ENCODE measurements at regions not wholly inside any gene's neighbourhood (a gene's known extent, or its start where the extent isn't known, plus 50 kb on each side); places are given as distances from the start of the nearest gene placed in this dataset.
A peak's percentile ranks its signal among the peaks of the same experiment; 100 is the strongest.

DNA sequence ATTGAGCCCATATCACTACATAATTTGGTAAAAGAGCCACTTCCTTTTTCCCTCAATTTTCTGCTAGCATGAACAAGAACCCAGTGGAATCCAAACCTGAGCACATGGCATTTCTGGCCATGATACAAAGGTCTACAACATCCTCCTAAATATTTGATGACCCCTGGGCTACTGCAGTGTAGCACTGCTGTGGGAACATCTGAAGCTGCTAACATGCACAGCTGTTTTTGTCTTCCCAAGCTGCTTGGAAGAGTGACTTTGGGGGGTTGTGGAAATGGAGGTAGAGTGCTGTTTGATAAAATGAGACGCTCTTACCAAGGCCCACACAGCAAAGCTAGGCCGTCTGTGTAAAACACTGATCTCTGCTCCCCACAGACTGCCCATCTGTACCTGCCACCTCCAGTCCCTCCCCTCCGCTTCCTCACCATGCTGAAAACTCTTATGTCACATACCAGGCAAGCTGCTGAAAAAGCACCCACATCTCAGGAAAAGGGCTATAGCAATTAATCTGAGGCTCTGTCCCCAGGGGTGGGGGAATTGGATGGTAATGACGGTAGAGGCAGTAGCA is 197.2 kb upstream of the HNRNPA3 start:
- peak in 2 of 6 donors; percentile 39 to 87 for DNase-seq (ENCODE audit: low read depth in 4 of 6, low spot score in 6 of 6)
- WGBS (ENCODE audit: insufficient coverage): 36% methylated on average over 2 of the region's 4 CpGs

DNA sequence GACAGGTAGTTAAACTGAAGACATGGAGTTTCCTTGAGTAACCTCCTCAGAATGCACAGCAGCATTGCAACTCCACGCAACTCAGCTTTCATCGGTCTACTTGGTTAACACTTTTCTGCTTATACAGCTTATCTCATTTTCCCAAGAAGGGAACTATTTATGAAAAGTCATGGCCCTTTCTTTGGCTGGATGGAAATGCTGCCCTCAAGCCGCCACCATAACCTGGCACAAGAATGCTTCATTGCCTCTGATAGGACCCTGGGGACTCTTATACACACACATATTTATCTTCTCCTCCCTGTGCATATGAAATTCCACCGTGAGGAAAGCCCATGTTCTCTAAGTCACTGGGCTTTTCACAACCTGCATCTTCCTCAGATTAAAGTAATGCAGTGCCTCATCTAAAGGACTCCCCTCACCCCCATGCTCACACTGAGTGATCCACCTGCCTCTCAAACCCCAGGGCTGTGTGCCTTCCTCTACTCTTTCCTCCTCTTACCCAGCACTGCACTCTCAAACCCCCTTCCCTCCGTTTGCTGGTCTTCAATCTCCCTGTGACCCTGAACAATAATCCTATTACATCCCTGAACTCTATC is 192.0 kb upstream of the HNRNPA3 start:
- Histone ChIP-seq H3K27ac (ENCODE audit: low read depth, low read length) (no peak overlapping the region), H3K9me3 (ENCODE audit: control insufficient read depth, insufficient read depth, low read length) (no peaks in the 10 kb centered on the region), H3K36me3 (ENCODE audit: control insufficient read depth, insufficient read depth, low read length) (no peaks in the 10 kb centered on the region), H3K27me3 (ENCODE audit: control insufficient read depth, insufficient read depth, low read length) (no peaks in the 10 kb centered on the region), H3K4me3 (ENCODE audit: low read depth, low read length) (no peak overlapping the region), H3K4me1 (ENCODE audit: control insufficient read depth, insufficient read depth, low read length) (no peaks in the 10 kb centered on the region)
- DNase-seq (ENCODE audit: low read depth in 4 of 6, low spot score in 6 of 6): peak in 1 of 6 donors; percentile 34
- 79% methylated on average over 5 of the region's 5 CpGs for WGBS (ENCODE audit: insufficient coverage)

More for the DNA sequence above, 197.2 kb upstream of the HNRNPA3 start:
- Histone ChIP-seq H3K4me1 (ENCODE audit: control insufficient read depth, insufficient read depth, low read length) (no peaks in the 10 kb centered on the region), H3K4me3 (ENCODE audit: low read depth, low read length) (no peak overlapping the region), H3K27ac (ENCODE audit: low read depth, low read length) (no peak overlapping the region), H3K36me3 (ENCODE audit: control insufficient read depth, insufficient read depth, low read length) (no peaks in the 10 kb centered on the region), H3K9me3 (ENCODE audit: control insufficient read depth, insufficient read depth, low read length) (no peaks in the 10 kb centered on the region), H3K27me3 (ENCODE audit: control insufficient read depth, insufficient read depth, low read length) (no peaks in the 10 kb centered on the region)

DNA sequence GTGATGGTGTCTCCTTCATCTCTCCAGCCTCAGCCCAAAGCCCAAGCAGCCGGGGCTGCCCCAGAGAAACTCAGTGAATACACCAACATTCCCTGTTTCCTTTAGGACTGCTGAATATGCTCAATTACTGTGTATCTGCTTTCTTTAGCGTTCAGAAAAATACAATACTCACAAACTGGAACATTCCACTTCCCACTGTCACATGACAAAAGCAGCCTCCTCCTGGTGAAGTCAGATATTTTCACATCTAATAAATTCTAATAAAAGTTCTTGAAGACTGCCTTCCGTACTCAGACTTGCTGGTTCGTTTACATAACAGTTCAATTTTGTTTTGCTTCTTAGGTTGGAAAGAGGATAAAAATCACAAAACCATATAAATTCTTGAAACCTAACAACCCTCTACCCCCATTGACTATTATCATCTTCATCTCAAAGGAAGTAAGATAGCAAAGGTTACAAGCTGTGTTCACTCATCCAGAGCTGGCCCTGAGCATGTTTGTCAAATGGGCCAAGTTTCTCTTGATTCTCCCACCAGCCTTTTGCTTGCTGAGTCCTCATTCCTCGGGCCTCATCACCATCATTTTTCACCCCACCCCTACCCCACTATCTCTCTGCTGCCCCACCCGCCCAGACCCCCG is 190.8 kb upstream of the HNRNPA3 start:
- no peaks in the 10 kb centered on the region for H3K9me3 ChIP-seq (ENCODE audit: control insufficient read depth, insufficient read depth, low read length)
- DNase-seq (ENCODE audit: low read depth in 4 of 6, low spot score in 6 of 6): peak in 1 of 6 donors; percentile 13
- H3K36me3 ChIP-seq (ENCODE audit: control insufficient read depth, insufficient read depth, low read length): no peaks in the 10 kb centered on the region
- WGBS (ENCODE audit: insufficient coverage): 68% methylated on average over 3 of the region's 7 CpGs
- no peaks in the 10 kb centered on the region for H3K27me3 ChIP-seq (ENCODE audit: control insufficient read depth, insufficient read depth, low read length)
- no peak overlapping the region for H3K27ac ChIP-seq (ENCODE audit: low read depth, low read length)
- no peak overlapping the region for H3K4me3 ChIP-seq (ENCODE audit: low read depth, low read length)
- H3K4me1 ChIP-seq (ENCODE audit: control insufficient read depth, insufficient read depth, low read length): no peaks in the 10 kb centered on the region

DNA sequence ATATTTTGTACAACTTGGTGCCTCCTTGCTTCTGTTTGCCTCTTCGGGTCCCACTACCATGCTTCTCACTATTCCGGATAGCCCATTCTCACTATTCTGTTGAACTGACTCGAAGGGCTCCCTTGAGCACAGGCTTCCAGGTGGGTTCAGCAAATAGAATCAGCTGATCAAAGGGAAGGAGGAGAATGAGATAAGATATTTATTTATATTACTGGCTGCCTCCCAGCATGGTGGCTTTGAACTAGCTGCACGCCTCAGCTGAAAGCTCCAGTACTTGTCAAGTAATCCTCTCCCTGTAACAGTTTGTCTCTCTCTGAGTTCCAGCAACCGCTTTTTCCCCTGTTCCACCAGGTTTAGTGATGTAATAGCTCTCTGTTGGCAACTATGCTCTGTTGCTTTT is 187.8 kb upstream of the HNRNPA3 start:
- peak in 2 of 6 donors; percentile 31 to 61 for DNase-seq (ENCODE audit: low read depth in 4 of 6, low spot score in 6 of 6)
- Histone ChIP-seq H3K4me3 (ENCODE audit: low read depth, low read length) (no peak overlapping the region), H3K36me3 (ENCODE audit: control insufficient read depth, insufficient read depth, low read length) (no peaks in the 10 kb centered on the region), H3K27ac (ENCODE audit: low read depth, low read length) (no peak overlapping the region), H3K4me1 (ENCODE audit: control insufficient read depth, insufficient read depth, low read length) (no peaks in the 10 kb centered on the region), H3K27me3 (ENCODE audit: control insufficient read depth, insufficient read depth, low read length) (no peaks in the 10 kb centered on the region), H3K9me3 (ENCODE audit: control insufficient read depth, insufficient read depth, low read length) (no peaks in the 10 kb centered on the region)
- 89% methylated on average over 2 of the region's 5 CpGs for WGBS (ENCODE audit: insufficient coverage)

DNA sequence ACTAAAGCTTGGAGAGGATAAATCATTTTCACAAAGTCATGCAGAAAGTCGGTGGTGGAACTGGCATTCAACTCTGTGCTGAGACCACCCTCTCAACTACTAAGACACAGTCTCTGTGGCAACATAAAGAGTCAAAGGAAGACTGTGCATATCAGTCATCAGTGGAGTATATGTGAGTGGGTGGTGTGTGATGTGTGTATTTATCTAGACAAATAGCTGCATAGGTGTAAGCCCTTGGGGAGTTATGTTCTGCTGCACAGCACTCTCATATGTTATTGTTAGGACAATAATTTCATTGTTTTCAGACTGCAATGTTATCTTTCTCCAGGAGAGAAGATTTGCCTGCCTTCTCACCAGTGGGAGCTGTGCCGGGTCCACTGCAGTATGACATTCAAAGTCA is 186.3 kb upstream of the HNRNPA3 start:
- no peak for DNase-seq (ENCODE audit: low read depth in 4 of 6, low spot score in 6 of 6)
- Histone ChIP-seq H3K9me3 (ENCODE audit: control insufficient read depth, insufficient read depth, low read length) (no peaks in the 10 kb centered on the region), H3K27me3 (ENCODE audit: control insufficient read depth, insufficient read depth, low read length) (no peaks in the 10 kb centered on the region), H3K27ac (ENCODE audit: low read depth, low read length) (no peak overlapping the region), H3K4me1 (ENCODE audit: control insufficient read depth, insufficient read depth, low read length) (peaks cover 11% of the 10 kb centered on the region), H3K36me3 (ENCODE audit: control insufficient read depth, insufficient read depth, low read length) (no peaks in the 10 kb centered on the region), H3K4me3 (ENCODE audit: low read depth, low read length) (no peak overlapping the region)
- no CpG with 5 or more reads among the region's 2 CpGs for WGBS (ENCODE audit: insufficient coverage)

DNA sequence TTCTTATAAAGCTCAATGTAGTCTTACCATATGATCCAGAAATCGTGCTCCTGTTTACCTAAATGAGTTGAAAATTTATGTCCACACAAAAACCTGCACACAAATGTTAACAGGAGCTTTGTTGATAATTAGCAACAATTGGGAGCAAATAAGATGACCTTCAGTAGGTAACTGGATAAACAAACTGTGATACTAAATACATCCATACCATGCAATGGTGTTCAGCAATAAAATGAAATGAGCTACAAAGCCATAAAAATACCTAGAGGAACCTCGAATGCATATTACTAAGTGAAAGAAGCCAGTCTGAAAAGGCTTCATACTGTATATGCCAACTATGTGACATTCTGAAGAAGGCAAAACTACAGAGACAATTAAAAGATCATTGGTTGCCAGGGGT is 185.6 kb upstream of the HNRNPA3 start:
- WGBS (ENCODE audit: insufficient coverage): 60% methylated on average over 1 of the region's 2 CpGs
- Histone ChIP-seq H3K36me3 (ENCODE audit: control insufficient read depth, insufficient read depth, low read length) (no peaks in the 10 kb centered on the region), H3K4me1 (ENCODE audit: control insufficient read depth, insufficient read depth, low read length) (peaks cover 13% of the 10 kb centered on the region), H3K4me3 (ENCODE audit: low read depth, low read length) (no peak overlapping the region), H3K27ac (ENCODE audit: low read depth, low read length) (no peak overlapping the region), H3K9me3 (ENCODE audit: control insufficient read depth, insufficient read depth, low read length) (no peaks in the 10 kb centered on the region), H3K27me3 (ENCODE audit: control insufficient read depth, insufficient read depth, low read length) (no peaks in the 10 kb centered on the region)
- DNase-seq (ENCODE audit: low read depth in 4 of 6, low spot score in 6 of 6): no peak

DNA sequence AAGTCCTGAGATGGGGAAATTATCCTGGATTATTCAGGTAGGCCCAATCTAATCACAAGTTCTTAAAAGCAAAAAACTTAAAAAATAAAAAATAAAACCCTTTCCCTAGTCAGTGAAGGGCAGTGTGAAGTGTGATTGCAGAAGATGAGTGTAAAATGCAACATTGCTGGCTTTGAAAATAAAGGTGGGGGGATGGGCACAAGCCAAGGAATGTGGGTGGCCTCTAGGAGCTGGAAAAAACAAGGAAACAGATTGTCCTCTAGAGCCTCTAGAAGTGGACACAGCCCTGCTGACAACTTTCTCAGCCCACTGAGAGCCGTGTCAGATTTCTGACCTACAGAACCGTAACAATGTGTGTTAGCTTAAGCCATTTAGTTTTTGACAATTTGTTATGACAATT is 184.3 kb upstream of the HNRNPA3 start:
- Histone ChIP-seq H3K4me1 (ENCODE audit: control insufficient read depth, insufficient read depth, low read length) (peaks cover 13% of the 10 kb centered on the region), H3K9me3 (ENCODE audit: control insufficient read depth, insufficient read depth, low read length) (no peaks in the 10 kb centered on the region), H3K36me3 (ENCODE audit: control insufficient read depth, insufficient read depth, low read length) (no peaks in the 10 kb centered on the region), H3K27me3 (ENCODE audit: control insufficient read depth, insufficient read depth, low read length) (no peaks in the 10 kb centered on the region), H3K4me3 (ENCODE audit: low read depth, low read length) (no peak overlapping the region), H3K27ac (ENCODE audit: low read depth, low read length) (no peak overlapping the region)
- no peak for DNase-seq (ENCODE audit: low read depth in 4 of 6, low spot score in 6 of 6)
- WGBS (ENCODE audit: insufficient coverage): 92% methylated on average over 2 of the region's 2 CpGs

DNA sequence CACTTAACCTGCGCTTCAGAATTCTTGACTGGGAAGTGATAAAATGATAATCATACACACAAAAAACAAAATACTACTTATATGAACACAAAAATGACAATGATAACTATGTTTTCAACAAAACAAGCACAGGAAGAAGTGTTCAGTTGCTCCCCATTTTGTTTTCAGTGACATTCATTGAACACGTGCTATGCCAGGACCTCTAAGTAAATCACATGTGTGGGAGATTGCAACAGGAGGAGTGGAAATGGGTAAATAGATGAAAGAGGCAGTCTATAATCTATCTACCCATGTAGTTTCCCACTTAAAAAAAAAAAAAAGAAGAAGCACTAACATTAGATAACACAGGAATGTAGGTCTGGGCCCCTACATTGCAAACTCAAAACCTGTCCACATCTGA is 183.5 kb upstream of the HNRNPA3 start:
- H3K4me3 ChIP-seq (ENCODE audit: low read depth, low read length): no peak overlapping the region
- peaks cover 13% of the 10 kb centered on the region for H3K4me1 ChIP-seq (ENCODE audit: control insufficient read depth, insufficient read depth, low read length)
- H3K9me3 ChIP-seq (ENCODE audit: control insufficient read depth, insufficient read depth, low read length): no peaks in the 10 kb centered on the region
- no peak overlapping the region for H3K27ac ChIP-seq (ENCODE audit: low read depth, low read length)
- DNase-seq (ENCODE audit: low read depth in 4 of 6, low spot score in 6 of 6): no peak
- no peaks in the 10 kb centered on the region for H3K27me3 ChIP-seq (ENCODE audit: control insufficient read depth, insufficient read depth, low read length)
- no peaks in the 10 kb centered on the region for H3K36me3 ChIP-seq (ENCODE audit: control insufficient read depth, insufficient read depth, low read length)
- no CpG with 5 or more reads among the region's 2 CpGs for WGBS (ENCODE audit: insufficient coverage)

DNA sequence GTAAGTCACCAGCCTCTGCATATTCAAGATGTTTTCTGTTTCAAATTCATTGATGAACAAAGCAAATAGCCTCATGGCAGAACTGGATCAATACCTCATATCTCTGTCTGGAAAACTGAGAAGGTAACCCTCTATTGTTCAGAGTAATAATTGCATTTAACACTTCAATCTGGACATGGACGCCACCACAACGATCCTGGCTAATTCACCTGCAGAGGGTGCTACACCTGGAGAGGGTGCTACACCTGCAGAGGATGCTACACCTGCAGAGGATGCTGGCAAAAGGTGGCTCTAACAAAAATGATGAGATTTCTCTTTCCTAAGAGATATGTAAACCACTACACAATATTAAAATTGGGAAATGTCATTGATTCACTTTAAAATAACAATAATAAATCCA is 183.1 kb upstream of the HNRNPA3 start:
- Histone ChIP-seq H3K27ac (ENCODE audit: low read depth, low read length) (no peak overlapping the region), H3K4me3 (ENCODE audit: low read depth, low read length) (no peak overlapping the region), H3K36me3 (ENCODE audit: control insufficient read depth, insufficient read depth, low read length) (no peaks in the 10 kb centered on the region), H3K4me1 (ENCODE audit: control insufficient read depth, insufficient read depth, low read length) (peaks cover 13% of the 10 kb centered on the region), H3K9me3 (ENCODE audit: control insufficient read depth, insufficient read depth, low read length) (no peaks in the 10 kb centered on the region), H3K27me3 (ENCODE audit: control insufficient read depth, insufficient read depth, low read length) (no peaks in the 10 kb centered on the region)
- DNase-seq (ENCODE audit: low read depth in 4 of 6, low spot score in 6 of 6): no peak
- 60% methylated on average over 1 of the region's 2 CpGs for WGBS (ENCODE audit: insufficient coverage)

DNA sequence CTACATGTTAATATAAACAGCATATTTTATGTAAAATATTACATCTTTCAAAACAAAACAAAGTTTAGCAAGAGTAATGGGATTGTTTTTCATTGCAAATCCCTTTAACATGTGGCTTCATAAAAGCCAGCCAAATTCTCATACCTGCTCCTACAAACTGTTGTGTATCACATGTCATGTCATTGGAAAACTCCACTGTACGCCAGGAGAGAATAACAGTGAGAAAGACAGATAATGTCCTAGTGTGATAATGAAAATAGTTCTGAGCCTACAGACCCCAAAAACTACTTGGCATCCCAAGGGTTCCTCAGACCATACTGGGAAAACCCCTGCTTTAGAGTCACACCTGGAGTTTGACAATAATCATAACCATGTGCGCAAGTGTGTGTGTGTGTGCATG is 182.7 kb upstream of the HNRNPA3 start:
- Histone ChIP-seq H3K4me1 (ENCODE audit: control insufficient read depth, insufficient read depth, low read length) (peaks cover 13% of the 10 kb centered on the region), H3K36me3 (ENCODE audit: control insufficient read depth, insufficient read depth, low read length) (no peaks in the 10 kb centered on the region), H3K27ac (ENCODE audit: low read depth, low read length) (no peak overlapping the region), H3K9me3 (ENCODE audit: control insufficient read depth, insufficient read depth, low read length) (no peaks in the 10 kb centered on the region), H3K27me3 (ENCODE audit: control insufficient read depth, insufficient read depth, low read length) (no peaks in the 10 kb centered on the region), H3K4me3 (ENCODE audit: low read depth, low read length) (no peak overlapping the region)
- no peak for DNase-seq (ENCODE audit: low read depth in 4 of 6, low spot score in 6 of 6)
- 60% methylated on average over 1 of the region's 2 CpGs for WGBS (ENCODE audit: insufficient coverage)
